SK-N-SH (cell line): ENCODE measurements at regions not wholly inside any gene's neighbourhood (a gene's known extent, or its start where the extent isn't known, plus 50 kb on each side); places are given as distances from the start of the nearest gene placed in this dataset.

Experiments
- CTCF ChIA-PET: fragments of 300-600, 350-600 bp; formaldehyde crosslinking; extraction: SDS; loops from one replicate; lab custom pipeline; 2021; lab: Yijun Ruan, JAX
- POLR2A ChIA-PET: fragments of 350-600 bp; sonication (Branson Sonifier 250); formaldehyde crosslinking; extraction: SDS; loops from one replicate; lab custom pipeline; 2020; ENCODE audit warnings: antibody characterized with exemption, inconsistent platforms; lab: Yijun Ruan, JAX
- DNase-seq: peaks from one replicate; pipeline ENCODE4 v3.0.0; 2012
- H2AFZ ChIP-seq: fragments of 200-600 bp; sonication (generic); 2 replicates; pipeline ENCODE4 v1.8.1; 2016; ENCODE audit warnings: antibody characterized with exemption, mild to moderate bottlenecking, low read depth
- H3F3A ChIP-seq: fragments of 200-600 bp; sonication (generic); replicated peaks from 2 replicates; pipeline ENCODE3; 2016; ENCODE audit warnings: antibody characterized with exemption, mild to moderate bottlenecking; ENCODE audit not compliant: insufficient read depth
- H3K27ac ChIP-seq, 2 experiments: fragments of 200-500 bp in 1 of 2; fragments of 200-600 bp in 1 of 2; sonication (Bioruptor generic) in 1 of 2; sonication (generic), shearing (Covaris generic) in 1 of 2; 2 replicates each; pipeline versions ENCODE4 v1.5.1 to v1.6.1; 2014 to 2016; ENCODE audit warnings: low read depth in 2 of 2, inconsistent platforms in 1 of 2, low read length in 1 of 2, mild to moderate bottlenecking in 1 of 2, mixed read lengths in 1 of 2
- H3K27me3 ChIP-seq: fragments of 200-600 bp; sonication (generic), shearing (Covaris generic); 2 replicates; pipeline ENCODE4 v1.6.1; 2016; ENCODE audit warnings: mixed run types; ENCODE audit not compliant: insufficient read depth
- H3K36me3 ChIP-seq, 2 experiments: fragments of 200-500 bp in 1 of 2; fragments of 200-600 bp in 1 of 2; sonication (Bioruptor generic) in 1 of 2; sonication (generic) in 1 of 2; replicated peaks in 1 of 2; 2 replicates each; pipeline versions ENCODE3 to v1.5.1; 2014 to 2016; ENCODE audit warnings: low read length in 1 of 2, mild to moderate bottlenecking in 1 of 2; ENCODE audit not compliant: insufficient read depth in 2 of 2, control insufficient read depth in 1 of 2
- H3K4me1 ChIP-seq, 2 experiments: fragments of 200-500 bp in 1 of 2; fragments of 200-600 bp in 1 of 2; sonication (Bioruptor generic) in 1 of 2; sonication (generic), shearing (Covaris generic) in 1 of 2; 2 replicates each; pipeline versions ENCODE4 v1.5.1 to v1.6.1; 2014 to 2016; ENCODE audit warnings: low read depth in 1 of 2, low read length in 1 of 2, mixed run types in 1 of 2; ENCODE audit not compliant: insufficient read depth in 2 of 2, control insufficient read depth in 1 of 2
- H3K4me2 ChIP-seq: fragments of 200-600 bp; sonication (generic), shearing (Covaris generic); 2 replicates; pipeline ENCODE4 v1.6.1; 2017; ENCODE audit warnings: mixed run types
- H3K4me3 ChIP-seq, 2 experiments: fragments of 200-500 bp in 1 of 2; fragments of 200-600 bp in 1 of 2; sonication (Bioruptor generic) in 1 of 2; sonication (generic), shearing (Covaris generic) in 1 of 2; 2 replicates each; pipeline versions ENCODE4 v1.5.1 to v1.8.1; 2014 to 2016; ENCODE audit warnings: low read depth in 2 of 2, inconsistent platforms in 1 of 2, low read length in 1 of 2, mild to moderate bottlenecking in 1 of 2, mixed read lengths in 1 of 2, moderate library complexity in 1 of 2
- H3K79me2 ChIP-seq: fragments of 200-600 bp; sonication (generic); 2 replicates; pipeline ENCODE4 v1.8.1; 2017; ENCODE audit warnings: mild to moderate bottlenecking; ENCODE audit not compliant: insufficient read depth
- H3K9ac ChIP-seq: fragments of 200-600 bp; sonication (generic); 2 replicates; pipeline ENCODE4 v1.6.1; 2017; ENCODE audit warnings: mixed run types
- H3K9me2 ChIP-seq: fragments of 200-600 bp; sonication (generic); 2 replicates; pipeline ENCODE4 v1.6.1; 2017; ENCODE audit warnings: mixed run types
- H3K9me3 ChIP-seq: fragments of 200-600 bp; sonication (generic); 2 replicates; pipeline ENCODE4 v1.6.1; 2017; ENCODE audit warnings: mixed run types, mild to moderate bottlenecking, moderate library complexity
- H4K20me1 ChIP-seq: fragments of 200-600 bp; sonication (generic); 2 replicates; pipeline ENCODE4 v1.6.1; 2017; ENCODE audit warnings: mild to moderate bottlenecking, mixed run types; ENCODE audit not compliant: insufficient read depth
- EP300 ChIP-seq, 2 experiments: IDR thresholded peaks; 2 replicates each; pipeline versions ENCODE4 v1.4.0 to v1.6.1; 2012; ENCODE audit warnings: borderline replicate concordance in 1 of 2, low read depth in 1 of 2, low read length in 1 of 2
- EZH2phosphoT487 ChIP-seq: fragments of 200-600 bp; sonication (generic); IDR thresholded peaks from 2 replicates; pipeline ENCODE4 v1.6.1; 2017; ENCODE audit warnings: low read depth, mixed run types, mild to moderate bottlenecking, antibody characterized with exemption, moderate library complexity, borderline replicate concordance
- FOSL2 ChIP-seq: IDR thresholded peaks from 2 replicates; pipeline ENCODE4 v1.4.0; 2012; ENCODE audit warnings: low read depth, mild to moderate bottlenecking, moderate library complexity, borderline replicate concordance
- SMC3 ChIP-seq: IDR thresholded peaks from 2 replicates; pipeline ENCODE4 v1.6.1; 2012; ENCODE audit warnings: low read depth, low read length, improper control_type of control experiment
- TAF1 ChIP-seq: IDR thresholded peaks from 2 replicates; pipeline ENCODE4 v1.6.1; 2012; ENCODE audit warnings: low read depth, mild to moderate bottlenecking, low read length, moderate library complexity, borderline replicate concordance
- TEAD4 ChIP-seq: IDR thresholded peaks from 2 replicates; pipeline ENCODE4 v1.4.0; 2012; ENCODE audit warnings: mild to moderate bottlenecking, borderline replicate concordance; ENCODE audit not compliant: insufficient read depth
- WGBS: methylation state at CpG from one replicate; pipeline ENCODE4 v1.1.6; 2017; ENCODE audit warnings: low lambda C conversion rate; 5-methylcytosine and 5-hydroxymethylcytosine counted together
- TF ChIP-seq, protein P1 (sequence below): IDR thresholded peaks from 2 replicates; pipeline ENCODE4 v1.4.0; 2012; ENCODE audit warnings: low read depth, borderline replicate concordance
- TF ChIP-seq, protein P2 (sequence below): fragments of 150-350 bp; IDR thresholded peaks from 2 replicates; pipeline ENCODE4 v1.6.1; 2016; ENCODE audit warnings: mild to moderate bottlenecking, low read depth, low read length
- TF ChIP-seq, protein P3 (sequence below): fragments of 150-350 bp; IDR thresholded peaks from 2 replicates; pipeline ENCODE4 v1.6.1; 2017; ENCODE audit warnings: antibody characterized with exemption, low read length, low read depth, borderline replicate concordance

DNA sequence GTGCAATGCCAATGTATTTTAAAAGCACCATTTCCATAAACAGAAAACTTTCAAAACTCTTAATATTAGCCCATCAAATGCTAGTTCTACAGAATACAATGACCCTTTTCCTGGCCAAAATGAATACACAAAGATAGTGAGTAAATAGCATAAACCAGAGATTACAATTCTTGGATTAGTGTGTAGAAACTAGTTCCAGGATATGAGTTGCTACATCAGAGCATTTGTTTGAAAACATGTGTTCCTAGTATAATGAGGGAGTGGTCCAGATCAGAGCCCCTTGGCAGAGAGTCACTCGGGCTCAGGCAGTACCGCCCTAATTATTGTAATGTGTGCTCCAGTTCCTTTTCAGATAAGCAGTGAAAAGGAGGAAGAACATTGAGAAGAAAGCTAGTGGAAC lies 63.7 kb upstream of the COL21A1 start (continued):
- TF ChIP-seq, protein P1, sequence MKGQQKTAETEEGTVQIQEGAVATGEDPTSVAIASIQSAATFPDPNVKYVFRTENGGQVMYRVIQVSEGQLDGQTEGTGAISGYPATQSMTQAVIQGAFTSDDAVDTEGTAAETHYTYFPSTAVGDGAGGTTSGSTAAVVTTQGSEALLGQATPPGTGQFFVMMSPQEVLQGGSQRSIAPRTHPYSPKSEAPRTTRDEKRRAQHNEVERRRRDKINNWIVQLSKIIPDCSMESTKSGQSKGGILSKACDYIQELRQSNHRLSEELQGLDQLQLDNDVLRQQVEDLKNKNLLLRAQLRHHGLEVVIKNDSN = no peak

DNA sequence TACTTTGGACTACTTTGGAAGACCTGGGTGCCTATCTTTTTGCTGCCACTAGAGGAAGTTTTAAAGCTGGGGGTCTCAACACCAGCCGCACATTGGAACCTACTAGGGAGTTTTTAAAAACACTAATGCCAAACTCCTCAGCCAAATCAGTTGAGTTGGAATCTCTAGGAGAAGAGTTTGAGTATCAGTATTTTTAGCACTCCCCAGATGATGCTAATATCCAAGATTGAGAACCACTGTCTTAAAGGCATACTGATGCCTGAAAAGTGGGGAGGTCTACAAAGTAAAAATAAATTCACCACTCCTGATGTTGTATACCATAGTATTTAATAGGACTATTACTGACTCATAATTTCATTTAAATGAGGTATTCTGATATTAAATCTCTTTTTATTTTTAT lies 62.9 kb upstream of the COL21A1 start:
- no peaks in the 10 kb centered on the region for H3K9me2 ChIP-seq
- CTCF ChIA-PET = interaction anchor here (0.7 to 6.6 kb wide), 4 partner anchors 15 to 478 kb away, joined by 3 to 53 read pairs (median 3); no protein-coding TSS in a partner anchor

DNA sequence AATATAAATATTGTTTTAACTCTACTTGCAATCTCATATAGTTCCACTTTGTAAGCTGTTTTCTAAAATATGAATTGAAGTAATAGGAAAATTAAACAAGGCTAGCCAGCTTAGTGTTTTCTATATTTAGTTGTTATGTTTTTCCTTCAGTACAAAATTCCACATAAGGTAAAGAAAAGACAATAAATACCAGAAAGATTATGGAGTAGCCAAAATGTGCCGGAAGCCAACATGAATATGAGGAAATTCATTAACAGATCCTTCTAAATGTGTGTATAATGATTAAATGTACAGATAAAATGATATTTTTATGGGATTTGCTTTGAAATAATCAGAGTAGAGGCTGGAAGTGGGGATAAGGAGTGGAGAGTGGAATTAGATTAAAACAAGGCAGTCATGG lies 52.5 kb upstream of the COL21A1 start:
- Histone ChIP-seq H4K20me1 (no peaks in the 10 kb centered on the region), H3K27ac (no peak overlapping the region), H3K79me2 (no peaks in the 10 kb centered on the region), H3K4me1 (no peaks in the 10 kb centered on the region; a peak in 1 of 4 replicates)
- 55% methylated on average over 1 of the region's 1 CpG for WGBS
- CTCF ChIA-PET = interaction anchor here (1.1 kb wide), 1 partner anchor 855 kb away, joined by 4 read pairs; no protein-coding TSS in a partner anchor
- TF ChIP-seq, protein P2, sequence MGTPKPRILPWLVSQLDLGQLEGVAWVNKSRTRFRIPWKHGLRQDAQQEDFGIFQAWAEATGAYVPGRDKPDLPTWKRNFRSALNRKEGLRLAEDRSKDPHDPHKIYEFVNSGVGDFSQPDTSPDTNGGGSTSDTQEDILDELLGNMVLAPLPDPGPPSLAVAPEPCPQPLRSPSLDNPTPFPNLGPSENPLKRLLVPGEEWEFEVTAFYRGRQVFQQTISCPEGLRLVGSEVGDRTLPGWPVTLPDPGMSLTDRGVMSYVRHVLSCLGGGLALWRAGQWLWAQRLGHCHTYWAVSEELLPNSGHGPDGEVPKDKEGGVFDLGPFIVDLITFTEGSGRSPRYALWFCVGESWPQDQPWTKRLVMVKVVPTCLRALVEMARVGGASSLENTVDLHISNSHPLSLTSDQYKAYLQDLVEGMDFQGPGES = no peak
- TF ChIP-seq EP300 (IDR thresholded peaks at IDR 0.05; ENCODE audit: borderline replicate concordance in 1 of 2, low read depth in 1 of 2, low read length in 1 of 2) (no peak), SMC3 (no peak), FOSL2 (no peak), EZH2phosphoT487 (no peak), TEAD4 (no peak)
- TF ChIP-seq, all 33 proteins: peak for 0
- Histone ChIP-seq H2AFZ (no peak overlapping the region), H3K9me3 (peaks cover 11% of the 10 kb centered on the region; the same call in 1 of the 2 replicates), H3K4me2 (no peak overlapping the region), H3K4me3 (no peak overlapping the region), H3K27me3 (no peaks in the 10 kb centered on the region), H3K9ac (no peak overlapping the region), H3F3A (no peaks in the 10 kb centered on the region), H3K9me2 (no peaks in the 10 kb centered on the region), H3K36me3 (no peaks in the 10 kb centered on the region)
- POLR2A ChIA-PET = no interaction called here
- no peak for DNase-seq

More for the DNA sequence above, 62.9 kb upstream of the COL21A1 start:
- Histone ChIP-seq H3K9me3 (no peaks in the 10 kb centered on the region), H3K4me2 (no peak overlapping the region), H3K27ac (no peak overlapping the region), H3K9ac (no peak overlapping the region), H3F3A (no peaks in the 10 kb centered on the region), H3K27me3 (no peaks in the 10 kb centered on the region), H3K4me1 (no peaks in the 10 kb centered on the region), H4K20me1 (no peaks in the 10 kb centered on the region), H3K36me3 (no peaks in the 10 kb centered on the region), H2AFZ (no peak overlapping the region), H3K4me3 (no peak overlapping the region)
- no peak for DNase-seq
- WGBS = 27% methylated on average over 1 of the region's 1 CpG
- TF ChIP-seq, protein P3, sequence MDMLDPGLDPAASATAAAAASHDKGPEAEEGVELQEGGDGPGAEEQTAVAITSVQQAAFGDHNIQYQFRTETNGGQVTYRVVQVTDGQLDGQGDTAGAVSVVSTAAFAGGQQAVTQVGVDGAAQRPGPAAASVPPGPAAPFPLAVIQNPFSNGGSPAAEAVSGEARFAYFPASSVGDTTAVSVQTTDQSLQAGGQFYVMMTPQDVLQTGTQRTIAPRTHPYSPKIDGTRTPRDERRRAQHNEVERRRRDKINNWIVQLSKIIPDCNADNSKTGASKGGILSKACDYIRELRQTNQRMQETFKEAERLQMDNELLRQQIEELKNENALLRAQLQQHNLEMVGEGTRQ = no peak
- TF ChIP-seq FOSL2 (no peak), TAF1 (no peak)
- TF ChIP-seq, all 33 proteins: peak for 0
- no peaks in the 10 kb centered on the region for H3K79me2 ChIP-seq
- POLR2A ChIA-PET = no interaction called here
